Fibroblast of skin of scalp (primary cell): ENCODE measurements at regions not wholly inside any gene's neighbourhood (a gene's known extent, or its start where the extent isn't known, plus 50 kb on each side); places are given as distances from the start of the nearest gene placed in this dataset.
"Not testable (repeated sequence)": the region's sequence is repeated elsewhere in the genome, so short reads cannot be mapped to it uniquely, and the experiment has no call there.

ENCODE experiments used
- DNase-seq: peaks from one replicate; pipeline ENCODE4 v3.0.0-alpha.2; 2013

- not testable (repeated sequence) for DNase-seq
Observed at GRCh38 chr3:81182086-81182875, 579.2 kb downstream of the GBE1 start.

GRCh38 chr3:81173514-81173913, 587.9 kb downstream of the GBE1 start:
- DNase-seq, result no peak

GRCh38 chr3:81170298-81170697, 591.1 kb downstream of the GBE1 start:
- DNase-seq, result no peak

- no peak for DNase-seq
Observed at GRCh38 chr3:81164806-81165205, 596.6 kb downstream of the GBE1 start.

GRCh38 chr3:81161851-81162250, 599.6 kb downstream of the GBE1 start:
- no peak for DNase-seq

GRCh38 chr3:81161100-81161499, 600.3 kb downstream of the GBE1 start:
- DNase-seq, result no peak

- no peak for DNase-seq
Observed at GRCh38 chr3:81154611-81155143, 606.8 kb downstream of the GBE1 start.

GRCh38 chr3:81152156-81152555, 609.3 kb downstream of the GBE1 start:
- DNase-seq, result no peak

GRCh38 chr3:81132995-81133394, 628.5 kb downstream of the GBE1 start:
- DNase-seq, result no peak

- no peak for DNase-seq
Observed at GRCh38 chr3:81105789-81106488, 655.5 kb downstream of the GBE1 start.

GRCh38 chr3:81105206-81105605, 656.2 kb downstream of the GBE1 start:
- no peak for DNase-seq

- DNase-seq, result no peak
Observed at GRCh38 chr3:81097889-81098288, 663.6 kb downstream of the GBE1 start.

GRCh38 chr3:81095956-81096355, 665.5 kb downstream of the GBE1 start:
- DNase-seq, result no peak

GRCh38 chr3:81094986-81095385, 666.5 kb downstream of the GBE1 start:
- no peak for DNase-seq

- no peak for DNase-seq
Observed at GRCh38 chr3:81087607-81088006, 673.8 kb downstream of the GBE1 start.

GRCh38 chr3:81086348-81086747, 675.1 kb downstream of the GBE1 start:
- DNase-seq, result no peak

- no peak for DNase-seq
Observed at GRCh38 chr3:81080608-81081007, 680.8 kb downstream of the GBE1 start.

- DNase-seq, result no peak
Observed at GRCh38 chr3:81072591-81072990, 688.9 kb downstream of the GBE1 start.

GRCh38 chr3:81068546-81068945, 692.9 kb downstream of the GBE1 start:
- no peak for DNase-seq

GRCh38 chr3:81063896-81064295, 697.5 kb downstream of the GBE1 start:
- DNase-seq, result no peak

- DNase-seq, result not testable (repeated sequence)
Observed at GRCh38 chr3:81051133-81051532, 710.3 kb downstream of the GBE1 start.

GRCh38 chr3:81048058-81048665, 713.3 kb downstream of the GBE1 start:
- no peak for DNase-seq

GRCh38 chr3:81045976-81046375, 715.5 kb downstream of the GBE1 start:
- DNase-seq, result no peak
